ENCODE measurements at regions not wholly inside any gene's neighbourhood (a gene's known extent, or its start where the extent isn't known, plus 50 kb on each side); places are given as distances from the start of the nearest gene placed in this dataset.
A peak's percentile ranks its signal among the peaks of the same experiment; 100 is the strongest.

GRCh38 chr9:71590362-71590761 lies 178.0 kb downstream of the CEMIP2 start:
- DNase-seq (ENCODE audit: low read depth), result no peak

GRCh38 chr9:71589612-71590011 lies 178.7 kb downstream of the CEMIP2 start:
- no peak for DNase-seq (ENCODE audit: low read depth)

GRCh38 chr9:71587576-71588362 lies 180.5 kb downstream of the CEMIP2 start:
- peak; percentile 67 for DNase-seq (ENCODE audit: low read depth)

- DNase-seq (ENCODE audit: low read depth), result no peak
Measured at GRCh38 chr9:71583792-71584191, 184.5 kb downstream of the CEMIP2 start.

GRCh38 chr9:71582347-71582746 lies 186.0 kb downstream of the CEMIP2 start:
- no peak for DNase-seq (ENCODE audit: low read depth)

- DNase-seq (ENCODE audit: low read depth), result no peak
Measured at GRCh38 chr9:71581101-71581500, 187.2 kb downstream of the CEMIP2 start.

- DNase-seq (ENCODE audit: low read depth), result no peak
Measured at GRCh38 chr9:71571186-71571585, 197.1 kb downstream of the CEMIP2 start.

GRCh38 chr9:71567890-71568289 lies 200.4 kb downstream of the CEMIP2 start:
- no peak for DNase-seq (ENCODE audit: low read depth)

GRCh38 chr9:71562140-71562539 lies 206.2 kb downstream of the CEMIP2 start:
- DNase-seq (ENCODE audit: low read depth), result no peak

- no peak for DNase-seq (ENCODE audit: low read depth)
Measured at GRCh38 chr9:71557310-71557709, 211.0 kb downstream of the CEMIP2 start.

GRCh38 chr9:71552480-71552879 lies 215.8 kb downstream of the CEMIP2 start:
- no peak for DNase-seq (ENCODE audit: low read depth)

- no peak for DNase-seq (ENCODE audit: low read depth)
Measured at GRCh38 chr9:71549023-71549422, 219.3 kb downstream of the CEMIP2 start.

GRCh38 chr9:71544464-71544863 lies 223.8 kb downstream of the CEMIP2 start:
- DNase-seq (ENCODE audit: low read depth), result peak; percentile 5

- DNase-seq (ENCODE audit: low read depth), result no peak
Measured at GRCh38 chr9:71541436-71541835, 226.9 kb downstream of the CEMIP2 start.

GRCh38 chr9:71524996-71525580 lies 243.2 kb downstream of the CEMIP2 start:
- DNase-seq (ENCODE audit: low read depth), result no peak

GRCh38 chr9:71524516-71524915 lies 243.8 kb downstream of the CEMIP2 start:
- DNase-seq (ENCODE audit: low read depth), result no peak

GRCh38 chr9:71521132-71521531 lies 247.2 kb downstream of the CEMIP2 start:
- no peak for DNase-seq (ENCODE audit: low read depth)

GRCh38 chr9:71519098-71519696 lies 249.1 kb downstream of the CEMIP2 start:
- DNase-seq (ENCODE audit: low read depth), result no peak

GRCh38 chr9:71518045-71518827 lies 250.1 kb downstream of the CEMIP2 start:
- no peak for DNase-seq (ENCODE audit: low read depth)

GRCh38 chr9:71515626-71516025 lies 252.7 kb downstream of the CEMIP2 start:
- DNase-seq (ENCODE audit: low read depth), result no peak

GRCh38 chr9:71515107-71515506 lies 253.2 kb downstream of the CEMIP2 start:
- no peak for DNase-seq (ENCODE audit: low read depth)

Data from HT1080 (cell line).